ENCODE measurements at regions not wholly inside any gene's neighbourhood (a gene's known extent, or its start where the extent isn't known, plus 50 kb on each side); places are given as distances from the start of the nearest gene placed in this dataset.
A peak's percentile ranks its signal among the peaks of the same experiment; 100 is the strongest.

DNA sequence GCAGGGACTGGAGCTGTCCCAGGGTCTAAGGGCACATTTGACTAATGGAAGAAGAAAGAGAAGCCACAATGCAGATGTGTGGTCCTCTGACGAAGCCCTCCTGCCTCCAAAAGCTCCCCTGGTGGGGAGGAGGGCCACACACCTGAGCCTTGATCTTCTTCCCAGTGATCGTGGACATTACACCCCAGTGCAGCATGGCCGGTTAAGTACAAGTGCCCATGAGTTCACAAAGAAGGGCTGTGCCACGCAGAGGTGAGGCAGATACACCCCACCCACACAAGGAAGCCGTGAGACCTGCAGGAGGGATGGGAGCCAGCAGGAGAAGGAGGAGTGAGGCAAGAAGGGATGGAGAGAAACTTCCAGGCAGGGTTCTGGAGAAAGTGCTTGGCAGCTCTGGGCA lies 199.0 kb upstream of the MVB12B start:
- DNase-seq: no peak

GRCh38 chr9:126128494-126129142 lies 198.0 kb upstream of the MVB12B start:
- no peak for DNase-seq

GRCh38 chr9:126131066-126132010 lies 195.3 kb upstream of the MVB12B start:
- no peak for DNase-seq

DNA sequence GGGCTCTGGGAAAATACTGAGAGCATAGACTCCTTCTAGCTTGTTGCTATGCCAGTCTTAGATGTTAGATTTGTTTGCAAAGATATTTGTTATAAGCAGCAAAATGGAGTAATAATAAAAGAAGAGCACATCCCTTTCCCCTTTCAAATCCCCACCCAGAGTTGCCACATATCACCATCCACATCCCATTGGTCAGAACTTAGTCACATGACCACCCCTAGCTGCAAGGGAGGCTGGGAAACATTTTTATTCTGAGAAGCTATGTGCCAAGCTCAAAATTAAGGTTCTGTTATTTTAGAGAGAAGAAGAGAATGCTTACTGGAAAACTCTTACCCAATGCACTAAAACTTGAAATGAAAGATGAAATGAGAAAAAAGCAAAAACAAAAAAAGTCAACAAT lies 193.9 kb upstream of the MVB12B start:
- DNase-seq: no peak

- DNase-seq: no peak
Observed at GRCh38 chr9:126144196-126144595, 182.4 kb upstream of the MVB12B start.

GRCh38 chr9:126144603-126145456 lies 181.8 kb upstream of the MVB12B start:
- DNase-seq: no peak

DNA sequence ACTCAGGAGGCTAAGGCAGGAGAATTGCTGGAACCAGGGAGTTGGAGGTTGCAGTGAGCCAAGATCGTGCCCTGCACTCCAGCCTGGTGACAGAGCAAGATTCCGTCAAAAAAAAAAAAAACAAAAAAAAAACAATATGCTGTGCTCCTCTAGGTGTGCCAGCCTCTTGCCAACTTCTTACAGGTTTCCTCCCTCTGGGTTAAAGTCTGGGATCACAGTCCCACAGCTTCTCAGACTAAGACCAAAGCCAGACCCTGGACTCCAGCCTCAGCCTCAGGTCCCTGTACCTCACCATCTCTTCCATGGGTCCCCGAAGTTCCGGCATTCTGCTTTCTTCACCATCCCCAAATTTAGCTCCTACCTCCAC lies 180.8 kb upstream of the MVB12B start:
- no peak for DNase-seq

DNA sequence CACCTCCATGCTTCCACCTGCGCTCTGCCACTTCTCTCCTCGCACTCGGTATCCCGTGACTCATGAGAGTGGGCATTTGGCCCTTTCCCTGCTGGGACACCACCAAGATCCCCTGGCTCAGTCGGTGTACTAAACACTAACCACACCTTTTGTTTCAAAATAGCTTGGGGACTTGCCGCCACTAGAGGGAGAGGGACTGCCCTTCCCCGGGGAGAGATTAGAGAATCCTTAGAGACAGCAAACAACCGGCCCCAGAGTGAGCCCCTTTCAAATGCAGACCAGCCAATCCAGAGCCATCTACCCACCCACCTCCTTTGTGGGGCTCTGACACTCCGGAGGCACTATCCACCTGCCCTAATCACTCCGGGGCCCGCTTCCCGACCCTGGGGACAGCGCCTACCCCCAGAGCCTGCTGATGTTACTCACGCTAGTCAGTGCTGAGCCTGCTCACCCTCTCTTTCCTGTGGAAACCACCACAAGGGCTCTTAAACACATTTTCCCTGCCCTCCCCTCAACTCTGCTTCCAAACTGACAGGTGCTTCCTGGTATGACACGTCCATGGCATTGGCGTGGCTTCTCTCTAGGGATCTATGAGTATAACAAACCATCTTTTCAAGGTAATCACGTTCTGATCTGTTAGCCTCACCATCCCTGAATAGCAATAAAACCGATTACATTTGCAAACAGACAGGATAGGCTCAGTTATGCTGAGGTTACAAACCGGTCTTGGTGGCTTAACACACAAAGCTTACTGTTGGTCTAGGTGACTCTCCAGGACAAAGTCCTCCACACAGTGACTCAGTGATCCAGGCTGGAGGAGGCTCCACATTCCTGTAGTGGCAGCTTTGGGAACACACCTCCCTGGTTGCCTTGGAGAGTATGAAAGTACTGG lies 180.1 kb upstream of the MVB12B start:
- DNase-seq: peak; percentile 49

- no peak for DNase-seq
Observed at GRCh38 chr9:126147186-126147935, 179.3 kb upstream of the MVB12B start.

- no peak for DNase-seq
Observed at GRCh38 chr9:126147936-126148870, 178.4 kb upstream of the MVB12B start.

DNA sequence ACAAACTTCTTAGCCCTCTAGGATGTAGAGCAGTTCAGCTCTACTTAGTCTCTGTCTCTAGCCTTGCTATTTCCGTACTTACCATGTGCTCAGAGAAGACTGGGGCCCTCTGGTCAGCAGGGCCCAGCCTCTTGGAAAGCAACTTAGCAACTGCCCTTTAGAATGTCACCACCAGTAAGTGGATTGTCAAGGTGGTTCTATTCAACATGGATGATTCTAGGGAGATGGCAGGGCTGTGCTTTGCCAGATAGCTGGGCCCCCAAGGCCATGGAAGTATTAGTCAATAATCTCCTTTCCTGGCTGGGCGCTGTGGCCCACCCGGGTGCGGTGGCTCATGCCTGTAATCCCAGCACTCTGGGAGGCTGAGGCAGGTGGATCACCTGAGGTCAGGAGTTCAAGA lies 177.6 kb upstream of the MVB12B start:
- no peak for DNase-seq

DNA sequence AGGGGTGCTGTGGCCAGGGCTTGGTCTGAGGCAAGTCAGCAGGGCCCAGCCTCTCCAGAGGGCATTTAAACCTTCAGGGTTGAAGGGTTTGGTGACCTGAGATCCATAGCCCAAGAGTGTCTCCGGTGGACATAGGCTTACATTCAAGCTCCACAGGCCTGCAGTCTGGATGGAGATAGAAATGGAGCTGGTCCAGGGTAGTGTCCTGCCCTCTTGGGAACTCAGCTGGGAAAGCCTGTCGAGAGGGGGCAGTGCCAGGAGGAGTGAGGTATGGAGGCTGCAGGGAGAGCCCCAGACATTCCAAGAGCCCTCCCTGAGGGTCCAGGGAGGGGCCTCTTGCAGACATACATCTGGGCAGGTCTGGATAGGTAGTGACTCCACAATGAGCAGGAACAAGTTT lies 177.0 kb upstream of the MVB12B start:
- DNase-seq: no peak

DNA sequence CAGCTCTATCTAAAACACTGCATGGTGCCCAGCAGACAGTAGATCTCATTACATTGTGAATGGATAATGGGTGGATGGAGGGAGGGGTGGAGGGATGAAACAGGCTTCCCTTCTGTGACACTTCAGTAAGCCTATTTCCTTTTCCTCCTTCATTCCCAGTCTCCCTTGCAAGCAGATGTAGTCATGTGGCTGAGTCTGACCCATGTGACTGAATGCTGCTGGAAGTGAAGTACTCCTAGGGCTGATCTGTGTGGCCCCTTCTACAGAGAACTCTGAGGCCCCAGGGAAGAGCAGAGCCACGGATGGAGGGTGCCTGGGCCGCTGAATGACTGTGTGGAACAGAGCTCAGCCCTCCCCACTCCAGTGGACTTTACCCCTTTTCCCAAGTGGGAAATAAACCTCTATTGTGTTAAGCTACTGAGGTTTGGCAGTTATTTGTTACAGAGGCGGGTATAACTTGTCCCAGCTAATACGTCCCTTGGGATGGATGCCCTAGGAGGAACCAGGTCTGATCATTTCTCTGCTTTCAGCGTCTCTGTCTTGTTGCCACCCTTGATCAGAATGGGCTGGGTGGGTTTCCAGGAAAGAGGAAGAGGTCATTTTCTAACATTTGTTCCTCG lies 176.1 kb upstream of the MVB12B start:
- DNase-seq: no peak

GRCh38 chr9:126151031-126151685 lies 175.5 kb upstream of the MVB12B start:
- DNase-seq: no peak

GRCh38 chr9:126151686-126152134 lies 174.9 kb upstream of the MVB12B start:
- DNase-seq: no peak

DNA sequence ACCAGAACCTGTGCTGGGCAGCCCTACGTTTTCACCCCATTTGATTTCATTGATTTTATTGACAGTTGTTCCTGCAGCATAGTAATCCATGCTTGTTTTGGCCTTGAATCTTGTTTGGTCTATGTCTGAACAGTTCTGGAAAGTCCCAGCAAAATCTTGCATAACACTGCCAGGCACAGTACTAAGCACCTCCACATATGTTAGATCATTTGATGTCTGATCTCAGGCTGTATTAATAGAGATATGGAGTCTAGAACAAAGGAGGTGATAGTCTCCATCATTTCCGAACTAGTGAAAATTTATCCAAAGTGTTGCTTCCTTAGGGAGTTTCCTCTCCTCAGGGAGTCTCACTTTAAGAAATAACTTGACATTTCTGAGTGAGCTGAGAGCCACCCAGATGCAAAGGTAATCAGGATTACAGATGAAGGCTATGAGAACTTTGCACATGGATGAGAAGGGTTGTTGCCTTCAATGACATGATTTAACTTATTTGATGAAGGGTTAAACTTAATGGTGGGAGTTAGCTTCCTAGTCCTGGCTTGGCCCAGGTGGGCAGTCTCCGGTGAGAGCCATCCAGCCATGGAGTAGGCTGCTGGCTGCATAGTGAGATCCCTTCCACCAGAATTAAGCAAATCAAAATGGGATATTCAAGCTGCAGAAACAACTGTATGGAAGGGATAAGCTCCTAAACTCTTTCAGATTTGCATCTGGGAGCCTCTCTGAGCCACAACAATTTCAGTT lies 173.8 kb upstream of the MVB12B start:
- DNase-seq: no peak

DNA sequence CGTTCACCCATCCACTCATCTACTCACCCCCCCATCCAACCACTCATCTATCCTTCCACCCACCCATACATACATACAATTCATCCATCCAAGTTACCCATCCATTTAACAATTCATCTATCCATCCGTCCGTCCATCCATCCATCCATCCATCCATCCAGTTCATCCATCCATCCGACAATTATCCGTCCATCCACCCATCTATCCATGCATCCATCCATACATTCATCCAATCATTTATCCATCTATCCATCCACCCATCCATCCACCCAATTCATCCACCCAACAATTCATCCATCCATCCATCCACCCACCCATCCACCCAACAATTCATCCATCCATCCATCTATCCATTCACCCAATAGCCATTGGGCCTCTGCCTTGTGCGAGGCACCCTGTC lies 173.2 kb upstream of the MVB12B start:
- DNase-seq: no peak

DNA sequence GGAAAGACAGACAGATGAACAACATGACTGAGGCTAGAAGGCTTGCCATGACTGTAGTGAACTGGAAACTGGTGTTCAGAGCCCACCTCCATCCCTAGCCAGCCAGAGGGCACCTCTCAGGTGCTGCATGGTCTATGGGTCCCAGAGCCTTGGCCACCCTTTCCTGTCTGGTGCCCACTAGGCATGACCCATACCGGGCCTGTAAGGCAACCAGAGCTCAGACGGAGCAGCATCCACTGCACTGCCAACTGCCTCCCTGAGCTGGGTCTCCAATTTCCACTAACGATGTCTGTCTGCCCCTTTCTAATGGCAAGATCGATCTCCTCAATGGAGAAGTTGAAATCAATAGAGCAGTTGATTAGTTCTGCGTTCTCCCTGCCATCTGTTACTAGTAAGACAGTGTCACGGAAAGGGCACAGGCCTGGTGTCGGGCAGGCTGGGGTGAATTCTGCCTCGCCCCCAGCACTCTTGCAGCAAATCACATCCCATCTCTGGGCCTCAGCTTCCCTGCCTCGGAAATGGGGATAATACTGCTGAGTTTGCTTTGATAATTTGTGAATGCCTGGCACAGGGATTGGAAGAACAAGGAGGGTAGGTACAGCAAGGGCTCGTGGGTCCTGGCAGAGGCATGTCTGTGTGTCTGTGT lies 172.3 kb upstream of the MVB12B start:
- DNase-seq: no peak
